ENCODE measurements at regions not wholly inside any gene's neighbourhood (a gene's known extent, or its start where the extent isn't known, plus 50 kb on each side); places are given as distances from the start of the nearest gene placed in this dataset.

- FAIRE-seq: no peak
These were observed 132.3 kb upstream of the WNT4 start for GRCh38 chr1:22275167-22275566.

GRCh38 chr1:22275626-22276395, 132.9 kb upstream of the WNT4 start:
- H3K36me3 ChIP-seq (ENCODE audit: insufficient read depth, low read length): no peaks in the 10 kb centered on the region
- H3K9me3 ChIP-seq (ENCODE audit: insufficient read depth, low read depth, low read length): no peaks in the 10 kb centered on the region
- no peaks in the 10 kb centered on the region for H3K36me3 Mint-ChIP-seq (ENCODE audit: low read depth, unreplicated experiment)
- H3K4me2 ChIP-seq (ENCODE audit: low read length): no peak overlapping the region
- peaks cover 10% of the 10 kb centered on the region for H3K9me3 Mint-ChIP-seq (ENCODE audit: unreplicated experiment)
- TF ChIP-seq EZH2 (IDR thresholded peaks at IDR 0.05; ENCODE audit: insufficient read depth, low read length) (no peak), CTCF (IDR thresholded peaks at IDR 0.05; ENCODE audit: insufficient read depth, low read depth, low read length) (peak; percentile 77)
- H3K27me3 ChIP-seq (ENCODE audit: insufficient read depth, low read length): peaks cover 26% of the 10 kb centered on the region
- no peak overlapping the region for H3K4me3 Mint-ChIP-seq (ENCODE audit: unreplicated experiment)
- no peak overlapping the region for H2AFZ ChIP-seq (ENCODE audit: low read depth, low read length)
- FAIRE-seq (no peak), DNase-seq (ENCODE audit: low read depth) (peak; percentile 6)
- H3K4me1 Mint-ChIP-seq (ENCODE audit: low read depth, unreplicated experiment): no peaks in the 10 kb centered on the region
- no peak overlapping the region for H3K4me3 ChIP-seq (ENCODE audit: insufficient read depth, low read depth, low read length)
- H3K9ac ChIP-seq (ENCODE audit: low read length): no peak overlapping the region
- H3K27me3 Mint-ChIP-seq (ENCODE audit: low read depth, unreplicated experiment): peaks cover 48% of the 10 kb centered on the region
- no peaks in the 10 kb centered on the region for H3K79me2 ChIP-seq (ENCODE audit: insufficient read depth, low read length)
- no peak overlapping the region for H3K27ac Mint-ChIP-seq (ENCODE audit: unreplicated experiment)
- H3K4me1 ChIP-seq (ENCODE audit: insufficient read depth, low read length): no peaks in the 10 kb centered on the region
- H3K27ac ChIP-seq (ENCODE audit: low read depth, low read length): no peak overlapping the region
- H4K20me1 ChIP-seq (ENCODE audit: insufficient read depth, low read length): peaks cover 3% of the 10 kb centered on the region

More at GRCh38 chr1:22275167-22275566, 132.3 kb upstream of the WNT4 start:
- Histone ChIP-seq H3K9me3 (ENCODE audit: insufficient read depth, low read depth, low read length) (no peaks in the 10 kb centered on the region), H3K27ac (ENCODE audit: low read depth, low read length) (no peak overlapping the region), H2AFZ (ENCODE audit: low read depth, low read length) (no peak overlapping the region), H3K4me1 (ENCODE audit: insufficient read depth, low read length) (no peaks in the 10 kb centered on the region), H3K27me3 (ENCODE audit: insufficient read depth, low read length) (peaks cover 28% of the 10 kb centered on the region), H4K20me1 (ENCODE audit: insufficient read depth, low read length) (peaks cover 3% of the 10 kb centered on the region), H3K36me3 (ENCODE audit: insufficient read depth, low read length) (no peaks in the 10 kb centered on the region), H3K4me3 (ENCODE audit: insufficient read depth, low read depth, low read length) (no peak overlapping the region), H3K79me2 (ENCODE audit: insufficient read depth, low read length) (no peaks in the 10 kb centered on the region), H3K4me2 (ENCODE audit: low read length) (no peak overlapping the region), H3K9ac (ENCODE audit: low read length) (no peak overlapping the region)
- DNase-seq (ENCODE audit: low read depth): no peak
- Mint-ChIP-seq H3K4me3 (ENCODE audit: unreplicated experiment) (no peak overlapping the region), H3K36me3 (ENCODE audit: low read depth, unreplicated experiment) (no peaks in the 10 kb centered on the region), H3K27me3 (ENCODE audit: low read depth, unreplicated experiment) (peaks cover 48% of the 10 kb centered on the region), H3K9me3 (ENCODE audit: unreplicated experiment) (peaks cover 7% of the 10 kb centered on the region), H3K4me1 (ENCODE audit: low read depth, unreplicated experiment) (no peaks in the 10 kb centered on the region), H3K27ac (ENCODE audit: unreplicated experiment) (no peak overlapping the region)
- no peak for TF ChIP-seq CTCF (IDR thresholded peaks at IDR 0.05; ENCODE audit: insufficient read depth, low read depth, low read length)
- TF ChIP-seq EZH2 (IDR thresholded peaks at IDR 0.05; ENCODE audit: insufficient read depth, low read length): no peak

GRCh38 chr1:22276396-22276748, 133.5 kb upstream of the WNT4 start:
- Histone ChIP-seq H3K27ac (ENCODE audit: low read depth, low read length) (no peak overlapping the region), H3K36me3 (ENCODE audit: insufficient read depth, low read length) (no peaks in the 10 kb centered on the region), H3K4me3 (ENCODE audit: insufficient read depth, low read depth, low read length) (no peak overlapping the region), H3K27me3 (ENCODE audit: insufficient read depth, low read length) (peaks cover 26% of the 10 kb centered on the region), H3K4me1 (ENCODE audit: insufficient read depth, low read length) (no peaks in the 10 kb centered on the region), H3K79me2 (ENCODE audit: insufficient read depth, low read length) (no peaks in the 10 kb centered on the region), H2AFZ (ENCODE audit: low read depth, low read length) (no peak overlapping the region), H3K9ac (ENCODE audit: low read length) (no peak overlapping the region), H3K9me3 (ENCODE audit: insufficient read depth, low read depth, low read length) (no peaks in the 10 kb centered on the region), H4K20me1 (ENCODE audit: insufficient read depth, low read length) (peaks cover 3% of the 10 kb centered on the region), H3K4me2 (ENCODE audit: low read length) (no peak overlapping the region)
- Mint-ChIP-seq H3K4me1 (ENCODE audit: low read depth, unreplicated experiment) (no peaks in the 10 kb centered on the region), H3K36me3 (ENCODE audit: low read depth, unreplicated experiment) (peaks cover under 1% of the 10 kb centered on the region), H3K4me3 (ENCODE audit: unreplicated experiment) (no peak overlapping the region), H3K9me3 (ENCODE audit: unreplicated experiment) (peaks cover 12% of the 10 kb centered on the region), H3K27ac (ENCODE audit: unreplicated experiment) (no peak overlapping the region), H3K27me3 (ENCODE audit: low read depth, unreplicated experiment) (peaks cover 50% of the 10 kb centered on the region)
- no peak for DNase-seq (ENCODE audit: low read depth)
- no peak for FAIRE-seq
- TF ChIP-seq EZH2 (IDR thresholded peaks at IDR 0.05; ENCODE audit: insufficient read depth, low read length) (no peak), CTCF (IDR thresholded peaks at IDR 0.05; ENCODE audit: insufficient read depth, low read depth, low read length) (no peak)
